ENCODE measurements at regions not wholly inside any gene's neighbourhood (a gene's known extent, or its start where the extent isn't known, plus 50 kb on each side); places are given as distances from the start of the nearest gene placed in this dataset.

DNA sequence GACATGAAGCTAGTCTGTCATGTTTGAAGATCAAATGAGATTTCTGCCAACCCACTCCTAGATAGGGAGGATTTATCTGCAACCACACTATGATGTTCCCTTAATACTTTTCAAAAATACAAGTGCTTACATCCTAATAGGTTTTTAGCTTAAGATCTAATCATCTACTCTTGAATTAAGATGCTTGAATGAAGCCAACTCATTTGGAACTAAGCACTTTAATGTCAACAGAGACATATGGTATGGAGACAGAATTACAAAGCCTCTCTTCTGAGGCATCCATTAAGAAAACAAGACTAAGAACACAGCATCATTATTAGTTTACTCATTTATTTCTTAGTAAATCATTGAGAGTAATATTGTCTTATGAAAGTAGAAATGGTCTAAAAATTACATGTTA, 139.3 kb upstream of the NFIB start:
- TF ChIP-seq FOXM1 (IDR thresholded peaks at IDR 0.05; ENCODE audit: borderline replicate concordance): no peak
- no peak for TF ChIP-seq SP1 (IDR thresholded peaks at IDR 0.05)

Measured in HEK293T (cell line).